Head of caudate nucleus (tissue), 42 donors: ENCODE measurements at regions not wholly inside any gene's neighbourhood (a gene's known extent, or its start where the extent isn't known, plus 50 kb on each side); places are given as distances from the start of the nearest gene placed in this dataset.
"Not testable (repeated sequence)": the region's sequence is repeated elsewhere in the genome, so short reads cannot be mapped to it uniquely, and the experiment has no call there.

Experiments used
- DNase-seq, 42 donors: peaks; one replicate each; pipeline versions ENCODE4 v3.0.0 to v3.0.0-alpha.2; 2020 to 2021; ENCODE audit warnings: mixed read lengths in 7 of 42
- intact Hi-C: fragments of 100-400 bp; cut with DNase I; formaldehyde crosslinking; loops from one replicate; pipeline ENCODE4 v1.15.0; 2022

DNA sequence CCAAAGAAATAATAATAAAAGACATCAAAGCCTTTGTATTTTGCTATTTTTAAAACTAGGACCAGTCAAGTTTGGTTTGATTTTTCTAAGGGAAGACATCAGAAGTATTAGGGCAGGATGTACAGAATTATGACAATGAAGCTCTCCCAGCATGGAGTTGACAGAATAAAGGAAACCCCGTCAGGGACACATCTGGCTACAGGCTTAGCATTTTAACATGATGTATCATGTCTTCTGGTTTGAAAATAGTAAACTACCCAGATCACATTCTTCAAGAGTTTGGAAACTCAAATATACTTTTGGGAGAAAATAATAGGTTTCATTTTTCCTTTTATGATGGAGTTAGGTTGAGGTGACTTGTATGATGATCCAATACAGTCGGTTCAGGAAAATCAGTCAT lies 552.0 kb upstream of the CDH2 start:
- DNase-seq: no peak

DNA sequence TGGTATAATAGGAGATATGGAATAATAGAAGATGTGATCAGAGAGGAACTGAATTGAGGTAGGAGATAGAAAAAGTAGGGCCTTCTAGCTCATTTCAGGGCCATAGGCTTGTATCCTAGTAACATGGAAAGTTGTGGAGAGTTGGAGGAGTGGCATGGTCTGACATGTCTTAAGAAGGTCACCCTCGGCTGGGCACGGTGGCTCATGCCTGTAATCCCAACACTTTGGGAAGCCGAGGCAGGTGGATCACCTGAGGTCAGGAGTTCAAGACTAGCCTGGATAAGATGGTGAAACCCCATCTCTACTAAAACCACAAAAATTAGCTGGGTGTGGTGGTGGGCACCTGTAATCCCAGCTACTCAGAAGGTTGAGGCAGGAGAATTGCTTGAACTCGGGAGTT lies 550.3 kb upstream of the CDH2 start:
- intact Hi-C loops, DNase-seq: not testable (repeated sequence)

More for the DNA sequence above, 552.0 kb upstream of the CDH2 start:
- intact Hi-C loops: no loop called here

DNA sequence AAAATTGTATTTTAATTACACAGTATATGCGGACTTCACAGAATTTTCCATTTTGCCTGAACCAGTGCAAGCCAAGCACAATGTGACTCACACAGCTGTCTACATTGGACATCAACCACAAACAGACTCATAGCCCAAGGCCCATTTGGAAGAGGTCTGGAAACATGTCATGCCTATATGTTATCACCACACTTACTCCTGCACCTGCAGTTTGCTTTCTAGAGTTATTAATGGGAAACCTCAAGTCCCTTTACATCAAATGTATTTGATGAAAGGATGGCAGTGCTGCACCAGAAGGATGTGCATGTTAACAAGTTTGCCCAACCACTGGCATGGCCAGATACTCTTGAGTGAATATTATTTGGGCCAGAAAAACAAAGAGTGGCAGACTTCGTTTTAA lies 548.9 kb upstream of the CDH2 start:
- intact Hi-C loops: no loop called here
- DNase-seq: no peak

DNA sequence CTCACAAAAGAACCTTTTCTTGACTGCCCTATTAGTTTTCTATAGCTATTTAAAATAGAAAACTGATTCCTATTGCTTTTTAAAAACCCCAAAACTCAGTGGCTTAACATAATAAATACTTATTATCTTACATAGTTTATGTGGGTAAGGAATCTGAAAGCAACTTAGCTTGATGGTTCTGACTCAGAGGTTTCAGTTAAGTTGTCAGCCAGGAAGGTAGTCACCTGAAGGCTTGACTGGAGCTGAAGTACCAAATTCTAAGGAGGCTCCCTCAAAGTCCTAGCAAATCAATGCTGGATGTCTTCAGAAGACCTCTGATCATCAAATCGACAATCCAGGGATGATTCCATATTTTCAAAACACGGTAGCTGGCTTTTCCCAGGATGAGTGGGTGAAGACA lies 546.6 kb upstream of the CDH2 start:
- no peak for DNase-seq
- intact Hi-C loops: no loop called here

DNA sequence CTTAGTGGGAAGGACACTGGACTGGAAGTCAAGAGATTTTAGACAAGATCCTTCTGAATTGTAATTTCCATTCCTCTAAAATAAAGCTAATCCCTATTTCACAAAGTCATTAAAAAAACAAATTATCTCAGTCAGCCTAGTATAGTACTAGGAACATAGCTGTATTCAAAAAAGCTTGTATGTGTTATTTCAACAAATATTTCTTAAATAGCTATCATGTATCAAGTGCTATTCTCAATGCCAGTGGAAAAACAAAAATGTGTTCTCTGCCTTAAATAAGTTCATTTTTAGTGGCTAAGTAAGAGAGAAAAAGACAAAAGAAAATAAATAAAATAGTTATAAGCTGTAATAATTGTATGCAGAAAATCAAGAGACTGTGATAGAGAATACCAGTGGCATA lies 541.8 kb upstream of the CDH2 start:
- DNase-seq: no peak
- intact Hi-C loops: no loop called here

DNA sequence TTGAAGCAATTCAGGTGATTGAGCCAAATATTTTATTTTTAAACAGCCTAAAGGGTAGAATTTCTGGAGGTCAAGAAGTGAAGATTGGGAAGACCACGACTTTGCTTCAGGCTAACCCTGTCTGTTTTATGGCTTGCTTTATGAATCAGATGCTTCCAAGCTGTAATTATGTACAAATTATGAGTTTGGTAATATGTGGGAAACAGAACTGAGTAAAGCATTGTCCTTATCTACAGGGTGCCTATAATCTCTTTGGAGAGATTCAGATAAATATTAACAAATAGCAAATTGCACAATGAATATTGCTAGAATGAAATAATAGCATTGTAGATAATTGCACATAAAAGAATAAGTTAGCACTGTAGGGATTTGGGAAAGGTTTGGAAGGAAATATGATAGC lies 539.4 kb upstream of the CDH2 start:
- no peak for DNase-seq
- intact Hi-C loops: no loop called here

DNA sequence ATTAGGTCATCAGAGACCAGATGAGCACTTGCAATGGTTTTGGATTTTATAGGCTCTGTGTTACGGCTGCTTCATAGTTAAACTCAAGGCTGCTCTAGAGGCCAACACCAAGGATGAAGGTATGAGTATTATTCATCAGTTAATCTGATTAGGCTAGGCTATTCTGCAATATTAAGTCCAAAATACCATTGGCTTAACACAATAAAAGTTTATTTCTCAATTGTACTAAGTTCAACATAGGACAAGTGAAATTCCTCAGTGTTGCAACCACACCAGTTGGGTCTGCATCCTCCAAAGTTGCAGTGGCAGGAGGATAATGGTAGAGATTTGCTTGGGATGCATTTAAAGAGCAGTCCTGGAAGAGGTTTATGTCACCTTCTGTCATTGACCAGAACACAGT lies 538.3 kb upstream of the CDH2 start:
- no peak for DNase-seq
- intact Hi-C loops: no loop called here

DNA sequence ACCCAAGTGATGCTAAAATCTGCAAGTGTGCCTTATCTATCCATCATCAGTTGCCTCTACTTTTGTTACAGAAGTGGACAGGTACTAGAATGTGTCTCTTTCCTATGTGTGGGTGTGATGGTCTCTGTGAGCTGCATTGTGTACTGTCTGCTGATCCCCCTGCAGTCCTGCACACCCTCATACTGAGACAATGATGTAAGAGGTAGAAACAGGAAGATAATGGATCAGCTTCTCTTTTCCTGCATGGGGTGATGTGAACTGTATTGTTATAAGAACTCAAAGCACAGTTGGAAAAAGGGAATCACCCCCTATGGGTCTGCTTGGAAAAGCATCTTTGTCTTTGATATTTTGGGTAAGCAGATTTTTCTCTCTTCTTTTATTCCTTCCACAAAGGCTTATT lies 537.6 kb upstream of the CDH2 start:
- no peak for DNase-seq
- intact Hi-C loops: no loop called here

DNA sequence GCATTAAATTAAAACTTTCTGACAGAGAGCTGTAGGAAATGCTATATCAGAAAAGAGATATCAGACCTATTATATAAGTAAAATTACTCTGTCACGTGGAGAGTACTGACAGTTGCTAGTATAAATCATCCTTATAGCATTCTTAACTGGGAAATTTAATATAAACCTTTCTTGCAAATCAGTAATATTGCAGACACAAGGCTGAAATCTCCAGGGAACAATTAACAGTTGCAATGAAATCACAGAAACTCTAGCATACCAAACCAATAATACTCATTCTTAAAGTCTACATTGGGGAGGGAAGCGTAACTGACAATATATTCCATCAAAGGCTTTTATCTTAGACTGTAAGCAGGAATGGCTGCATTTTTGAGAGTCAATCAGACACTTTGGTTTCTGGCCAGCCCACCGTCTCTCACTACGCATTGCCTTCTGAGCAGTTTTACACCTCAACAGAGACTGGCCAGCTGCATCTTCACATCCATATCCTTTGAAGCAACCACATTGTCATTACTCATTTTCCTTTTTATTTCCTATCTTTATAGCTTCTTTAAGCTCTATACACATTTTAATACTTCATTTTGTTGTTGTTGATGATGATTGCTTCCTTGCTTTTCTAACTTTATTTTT lies 536.0 kb upstream of the CDH2 start:
- no peak for DNase-seq
- intact Hi-C loops: no loop called here

DNA sequence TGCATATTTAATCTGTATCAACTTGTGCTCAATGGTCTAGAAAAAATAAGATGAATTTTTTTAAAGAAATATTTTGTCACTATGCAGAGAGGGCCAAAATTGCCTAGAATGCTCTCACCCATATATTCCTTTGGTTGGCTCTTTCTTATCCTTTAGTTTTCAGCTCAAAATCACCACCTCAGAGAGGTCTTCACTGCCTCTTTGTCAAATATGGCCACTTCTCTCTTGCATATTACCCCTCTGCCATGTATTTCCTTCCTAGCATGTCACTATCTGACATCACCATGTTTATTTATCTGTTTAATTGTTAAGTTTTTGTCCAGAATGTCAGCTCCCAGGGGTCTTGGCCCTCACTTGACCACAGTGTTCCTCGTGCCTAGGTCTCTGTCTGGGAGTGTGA lies 535.2 kb upstream of the CDH2 start:
- intact Hi-C loops: no loop called here
- DNase-seq: no peak

DNA sequence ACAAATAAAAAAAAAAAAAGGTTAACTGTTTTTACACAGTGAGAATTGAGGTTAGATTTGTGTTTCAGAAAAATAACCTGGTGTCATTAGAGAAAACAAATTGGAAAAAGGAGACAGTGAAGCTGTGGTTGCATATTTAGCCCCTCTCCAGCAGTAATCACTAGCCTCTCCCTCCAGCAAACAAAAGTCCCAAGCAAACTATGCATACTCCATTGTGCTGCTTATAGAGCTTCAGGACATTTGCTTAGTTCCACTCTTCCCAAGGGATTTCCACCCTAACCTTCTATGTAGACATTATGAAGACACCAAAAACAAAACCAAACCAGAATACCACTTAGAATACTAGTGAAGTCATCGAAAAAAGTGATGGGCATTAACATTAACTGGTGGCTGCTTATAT lies 534.2 kb upstream of the CDH2 start:
- DNase-seq: no peak
- intact Hi-C loops: no loop called here

DNA sequence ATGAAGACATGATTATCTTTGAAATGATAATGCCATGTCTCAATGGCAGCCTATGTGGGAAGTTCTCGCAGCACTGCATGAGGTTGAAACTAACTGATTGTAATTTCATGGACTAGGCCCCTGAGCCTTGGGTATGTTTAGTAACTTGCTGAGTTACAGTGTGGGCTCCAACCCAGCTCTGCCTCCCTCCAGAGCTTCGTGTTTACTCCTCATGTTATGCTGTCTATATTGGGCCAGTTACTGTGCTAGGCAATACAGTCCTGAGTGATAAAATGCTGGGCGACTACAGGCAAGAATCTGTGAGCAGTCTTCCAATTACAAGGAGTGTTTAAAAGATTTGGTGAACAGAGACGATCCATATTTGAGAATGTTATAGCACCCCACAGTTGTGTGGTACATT lies 530.1 kb upstream of the CDH2 start:
- intact Hi-C loops: no loop called here
- no peak for DNase-seq

DNA sequence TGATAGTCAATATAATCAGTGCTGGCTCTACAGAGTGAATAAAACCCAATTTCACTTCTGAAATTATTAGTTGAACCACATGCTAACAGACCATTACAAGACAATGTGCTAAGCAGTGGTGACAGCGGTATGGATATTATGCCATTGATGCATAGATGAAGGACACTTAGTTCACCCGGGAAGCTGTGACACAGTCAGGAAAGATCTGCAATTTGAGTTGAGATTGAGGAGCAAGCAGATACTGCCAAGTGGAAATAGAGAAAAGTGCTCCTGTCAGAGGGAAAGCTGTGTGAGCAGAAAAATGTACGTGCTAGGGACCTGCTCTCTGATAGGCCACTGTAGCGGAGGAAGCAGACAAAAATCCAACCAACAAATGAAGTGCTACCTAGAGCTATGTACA lies 529.5 kb upstream of the CDH2 start:
- intact Hi-C loops: no loop called here

DNA sequence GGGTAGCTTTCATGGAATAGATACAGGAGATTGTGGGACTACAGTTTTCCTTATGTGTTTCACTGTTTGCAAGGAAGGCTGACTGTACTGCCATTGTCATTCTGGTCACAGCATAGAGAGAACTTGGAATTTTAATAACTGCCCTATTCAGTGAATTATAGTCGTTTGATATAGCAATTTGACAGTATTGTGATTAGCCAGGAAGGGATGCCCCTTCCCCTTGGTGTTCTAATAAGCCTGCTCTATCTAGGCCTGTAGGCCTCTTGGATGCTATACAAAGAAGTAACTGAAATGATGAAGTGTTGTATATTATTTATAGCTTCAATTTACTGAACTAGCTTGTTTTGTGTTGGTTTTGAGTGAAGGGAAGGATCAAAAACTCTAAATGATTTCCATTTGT lies 528.6 kb upstream of the CDH2 start:
- intact Hi-C loops: no loop called here
- no peak for DNase-seq

More for the DNA sequence above, 529.5 kb upstream of the CDH2 start:
- DNase-seq: no peak

DNA sequence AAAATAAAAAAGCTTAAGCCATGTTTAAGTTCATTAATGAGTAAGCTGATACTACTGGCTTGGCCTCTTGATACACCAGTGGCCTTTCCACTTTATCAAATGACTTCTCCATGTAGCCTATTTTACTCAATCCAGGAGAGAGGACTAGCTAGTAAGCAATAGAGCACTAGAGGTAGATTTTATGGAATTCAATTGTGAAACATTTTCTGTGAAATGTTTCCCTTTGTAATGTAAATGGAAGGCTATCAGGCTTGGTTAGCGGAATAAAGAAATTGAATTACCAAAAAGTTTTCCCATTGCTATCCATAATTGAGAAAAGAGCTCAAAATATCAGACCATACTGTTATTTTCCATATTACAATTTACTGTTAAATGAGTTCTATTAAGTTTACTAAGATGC lies 515.4 kb upstream of the CDH2 start:
- intact Hi-C loops: no loop called here
- DNase-seq: no peak

DNA sequence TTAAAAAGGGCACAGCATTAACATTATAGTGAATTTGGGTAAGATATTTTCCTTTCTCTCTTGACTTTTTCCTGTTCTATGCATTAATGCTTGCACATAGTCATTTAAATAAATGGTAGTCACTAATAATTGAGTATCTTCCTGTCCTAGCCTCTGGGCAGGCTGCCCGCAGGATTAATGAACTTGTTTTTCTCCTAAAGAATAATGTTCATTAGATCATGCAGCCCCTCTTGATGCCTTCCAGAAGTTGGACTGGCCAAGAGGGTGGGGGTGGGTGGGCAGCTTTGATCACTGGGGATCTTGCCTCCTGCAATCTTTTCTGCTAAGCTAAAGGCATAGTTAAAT lies 514.5 kb upstream of the CDH2 start:
- no peak for DNase-seq
- intact Hi-C loops: no loop called here

DNA sequence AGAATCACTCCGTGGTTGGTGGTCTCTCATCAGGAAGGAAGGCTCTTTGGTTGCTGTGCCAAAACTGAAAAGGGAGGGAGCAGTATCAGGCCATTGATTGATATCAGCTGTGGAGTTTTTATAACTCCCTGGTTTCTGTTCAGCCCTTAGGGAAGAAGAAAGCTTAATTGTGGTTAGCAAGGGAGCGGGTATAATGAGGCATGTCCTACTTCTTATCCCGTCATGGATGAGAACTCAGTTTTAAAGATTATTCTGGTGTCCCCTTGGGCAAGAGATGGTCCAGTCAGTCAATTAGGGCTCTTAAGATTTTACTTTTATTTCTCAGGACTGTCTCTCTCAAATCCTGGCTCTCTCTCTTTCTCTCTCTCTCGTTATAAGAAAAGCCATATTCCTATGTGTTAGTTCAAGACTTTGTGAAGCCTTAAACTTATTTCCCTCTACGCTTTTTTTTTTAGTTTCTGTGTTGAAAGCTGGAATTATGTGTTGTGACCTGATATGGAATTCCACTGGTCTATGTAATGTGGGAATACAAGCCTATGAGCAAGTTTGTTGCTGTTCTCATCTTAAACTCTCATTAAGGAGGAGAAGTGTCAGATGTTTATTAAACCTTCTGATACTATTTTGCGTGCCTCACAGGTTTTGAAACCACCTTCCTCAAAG lies 514.0 kb upstream of the CDH2 start:
- DNase-seq: no peak
- intact Hi-C loops: no loop called here

DNA sequence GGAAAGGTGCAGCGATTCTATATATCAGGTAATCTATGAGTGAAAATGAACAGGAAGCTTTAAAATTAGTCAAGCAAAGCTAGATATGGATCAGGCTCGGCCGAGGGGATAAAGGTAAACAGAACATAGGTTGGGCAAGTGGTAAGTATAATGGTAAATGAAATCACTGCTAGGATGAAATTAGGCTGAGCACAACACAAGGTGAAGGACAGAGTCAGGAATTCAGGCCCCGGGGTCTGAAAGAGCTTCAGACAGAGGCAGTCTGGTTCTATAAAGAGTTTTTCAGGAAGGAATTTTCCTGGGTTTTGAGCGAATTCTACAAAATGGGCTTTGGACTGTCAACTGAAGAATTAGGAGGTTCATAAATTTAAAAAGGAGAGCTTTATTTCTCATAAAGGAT lies 513.2 kb upstream of the CDH2 start:
- DNase-seq: no peak
- intact Hi-C loops: no loop called here

DNA sequence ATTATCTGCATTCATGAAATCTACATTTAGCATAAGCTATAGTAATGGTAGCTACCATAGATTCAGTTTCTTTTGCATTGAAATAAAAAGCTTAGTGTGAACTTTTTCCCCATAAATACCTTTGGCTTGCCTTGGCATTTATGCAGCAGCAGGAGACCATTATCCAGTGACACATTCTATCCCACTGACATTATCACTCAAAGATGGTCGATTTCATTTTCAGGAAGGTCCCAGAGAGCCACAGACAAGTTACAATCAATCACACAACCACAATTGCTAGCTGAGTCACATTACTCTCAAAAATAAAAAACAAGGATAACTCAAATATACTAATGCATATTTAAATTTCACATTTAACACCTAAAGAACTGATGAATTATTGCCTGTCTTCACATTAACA lies 512.7 kb upstream of the CDH2 start:
- no peak for DNase-seq
- intact Hi-C loops: no loop called here

DNA sequence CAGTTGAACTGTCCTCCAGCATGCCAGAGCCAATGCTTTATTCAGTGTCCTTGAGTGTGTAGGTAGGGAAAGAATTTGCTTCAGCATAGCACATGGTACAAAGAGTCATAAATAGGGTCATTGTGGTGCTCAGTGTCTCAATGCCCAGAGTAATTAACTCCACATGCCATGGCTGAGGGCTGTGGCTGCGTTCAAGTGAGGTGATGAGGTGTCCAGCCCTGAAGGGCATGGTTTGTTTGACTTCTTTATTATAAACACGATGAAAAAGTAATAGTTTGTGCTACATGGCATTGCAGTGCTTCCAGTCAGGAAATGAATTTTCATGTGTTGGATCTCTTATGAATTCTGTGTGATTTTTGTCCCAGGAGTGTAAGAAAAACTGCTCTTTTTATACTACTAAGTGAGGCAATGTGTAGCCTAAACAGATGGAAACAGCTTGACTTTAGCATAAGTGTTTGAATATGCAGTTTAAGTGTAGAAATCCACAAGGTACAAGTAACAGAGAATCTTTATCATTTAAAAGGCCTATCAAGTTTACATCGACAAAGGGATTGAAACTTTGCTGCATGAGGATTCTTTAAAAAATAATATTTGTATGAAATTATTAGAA lies 507.9 kb upstream of the CDH2 start:
- no peak for DNase-seq
- intact Hi-C loops: no loop called here

DNA sequence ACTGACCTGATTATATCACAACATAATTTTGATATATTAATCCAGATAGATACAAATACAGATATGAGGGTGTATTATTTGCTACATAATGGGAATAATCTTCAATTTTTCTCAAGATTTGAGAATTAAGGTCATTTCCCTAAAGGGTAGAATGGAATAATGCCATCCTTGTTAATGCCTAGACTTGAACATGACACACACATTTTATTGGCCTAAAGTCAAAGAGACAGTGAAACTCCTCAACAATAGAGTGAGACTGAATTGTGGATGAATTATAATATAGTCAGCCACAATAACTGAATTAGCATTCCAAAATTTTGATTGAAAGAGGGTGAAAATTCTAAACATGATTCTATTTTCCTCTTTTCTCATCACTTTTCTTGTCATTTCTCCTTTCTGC lies 506.0 kb upstream of the CDH2 start:
- DNase-seq: no peak
- intact Hi-C loops: no loop called here
